Caco-2 (cell line): ENCODE measurements at regions not wholly inside any gene's neighbourhood (a gene's known extent, or its start where the extent isn't known, plus 50 kb on each side); places are given as distances from the start of the nearest gene placed in this dataset.
"Not testable (repeated sequence)": the region's sequence is repeated elsewhere in the genome, so short reads cannot be mapped to it uniquely, and the experiment has no call there.

Source experiments
- BruUV-seq: library from RNA; stranded (reverse); fragments of 400-500 nt; replicated peaks from 2 replicates; lab custom pipeline; 2021; lab: Mats Ljungman, UMichigan
- CTCF ChIA-PET: fragments of 300-600 bp; sonication (Branson Sonifier 250); formaldehyde crosslinking; loops from one replicate; lab custom pipeline; 2022; ENCODE audit warnings: antibody characterized with exemption; lab: Charles Lee
- POLR2A ChIA-PET: fragments of 300-600 bp; sonication (Branson Sonifier 250); formaldehyde crosslinking; loops from one replicate; lab custom pipeline; 2022; ENCODE audit warnings: antibody characterized with exemption; lab: Charles Lee
- DNase-seq, 2 experiments: peaks; one replicate each; pipeline versions ENCODE4 v3.0.0 to v3.0.0-alpha.2; 2020 to 2022
- H3K27me3 ChIP-seq: replicated peaks from 2 replicates; pipeline ENCODE4 v1.6.0; 2011; ENCODE audit warnings: low read length; ENCODE audit not compliant: control insufficient read depth, insufficient read depth
- H3K36me3 ChIP-seq: 2 replicates; pipeline ENCODE4 v1.5.1; 2011; ENCODE audit warnings: low read length; ENCODE audit not compliant: control insufficient read depth, insufficient read depth
- H3K4me1 ChIP-seq: fragments of 250-450 bp; sonication (Bioruptor Pico); 2 replicates; pipeline ENCODE4 v1.5.1; 2020; ENCODE audit warnings: mild to moderate bottlenecking
- H3K4me3 ChIP-seq: 2 replicates; pipeline ENCODE4 v1.5.1; 2011; ENCODE audit warnings: low read depth, mild to moderate bottlenecking, control low read depth, low read length
- H3K9me3 ChIP-seq: fragments of 250-450 bp; sonication (Bioruptor Pico); 2 replicates; pipeline ENCODE4 v1.5.1; 2020; ENCODE audit warnings: mild to moderate bottlenecking, moderate library complexity
- H3K27ac Mint-ChIP-seq: one replicate; pipeline ENCODE4 v1.8.0; 2022; ENCODE audit warnings: mixed read lengths; ENCODE audit not compliant: unreplicated experiment
- H3K27me3 Mint-ChIP-seq: one replicate; pipeline ENCODE4 v1.8.0; 2022; ENCODE audit warnings: mixed read lengths; ENCODE audit not compliant: insufficient read depth, unreplicated experiment
- H3K36me3 Mint-ChIP-seq: one replicate; pipeline ENCODE4 v1.8.0; 2022; ENCODE audit warnings: mild to moderate bottlenecking, mixed read lengths; ENCODE audit not compliant: insufficient read depth, unreplicated experiment
- H3K4me1 Mint-ChIP-seq: one replicate; pipeline ENCODE4 v1.8.0; 2022; ENCODE audit warnings: low read depth, mixed read lengths; ENCODE audit not compliant: unreplicated experiment
- H3K4me3 Mint-ChIP-seq: one replicate; pipeline ENCODE4 v1.8.0; 2022; ENCODE audit warnings: mild to moderate bottlenecking, moderate library complexity, mixed read lengths; ENCODE audit not compliant: unreplicated experiment
- H3K9me3 Mint-ChIP-seq: one replicate; pipeline ENCODE4 v1.8.0; 2022; ENCODE audit warnings: mixed read lengths; ENCODE audit not compliant: unreplicated experiment
- intact Hi-C: fragments of 100-400 bp; cut with micrococcal nuclease; formaldehyde crosslinking; loops from one replicate; pipeline ENCODE4 v1.10.0; 2022; ENCODE audit not compliant: unreplicated experiment

GRCh38 chr21:8229366-8230150 lies 2291.8 kb upstream of the TPTE start:
- H3K36me3 Mint-ChIP-seq, H3K4me1 ChIP-seq, H3K4me3 ChIP-seq, H3K9me3 ChIP-seq, DNase-seq, CTCF ChIA-PET, H3K4me3 Mint-ChIP-seq, H3K27ac Mint-ChIP-seq, POLR2A ChIA-PET, BruUV-seq, H3K27me3 ChIP-seq, intact Hi-C loops, H3K36me3 ChIP-seq, H3K4me1 Mint-ChIP-seq, H3K27me3 Mint-ChIP-seq: not testable (repeated sequence)
- peaks cover 20% of the 10 kb centered on the region for H3K9me3 Mint-ChIP-seq

DNA sequence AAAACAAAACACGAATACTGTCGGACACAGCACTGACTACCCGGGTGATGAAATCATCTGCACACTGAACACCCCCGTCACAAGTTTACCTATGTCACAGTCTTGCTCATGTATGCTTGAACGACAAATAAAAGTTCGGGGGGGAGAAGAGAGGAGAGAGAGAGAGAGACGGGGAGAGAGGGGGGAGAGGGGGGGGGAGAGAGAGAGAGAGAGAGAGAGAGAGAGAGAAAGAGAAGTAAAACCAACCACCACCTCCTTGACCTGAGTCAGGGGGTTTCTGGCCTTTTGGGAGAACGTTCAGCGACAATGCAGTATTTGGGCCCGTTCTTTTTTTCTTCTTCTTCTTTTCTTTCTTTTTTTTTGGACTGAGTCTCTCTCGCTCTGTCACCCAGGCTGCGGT lies 2290.1 kb upstream of the TPTE start:
- H3K4me1 Mint-ChIP-seq, H3K27me3 Mint-ChIP-seq, H3K27ac Mint-ChIP-seq, DNase-seq, BruUV-seq, H3K36me3 Mint-ChIP-seq, H3K4me3 Mint-ChIP-seq, H3K36me3 ChIP-seq, H3K4me1 ChIP-seq, H3K4me3 ChIP-seq, H3K27me3 ChIP-seq, intact Hi-C loops, POLR2A ChIA-PET, H3K9me3 ChIP-seq, CTCF ChIA-PET: not testable (repeated sequence)
- H3K9me3 Mint-ChIP-seq, result peaks cover 20% of the 10 kb centered on the region

DNA sequence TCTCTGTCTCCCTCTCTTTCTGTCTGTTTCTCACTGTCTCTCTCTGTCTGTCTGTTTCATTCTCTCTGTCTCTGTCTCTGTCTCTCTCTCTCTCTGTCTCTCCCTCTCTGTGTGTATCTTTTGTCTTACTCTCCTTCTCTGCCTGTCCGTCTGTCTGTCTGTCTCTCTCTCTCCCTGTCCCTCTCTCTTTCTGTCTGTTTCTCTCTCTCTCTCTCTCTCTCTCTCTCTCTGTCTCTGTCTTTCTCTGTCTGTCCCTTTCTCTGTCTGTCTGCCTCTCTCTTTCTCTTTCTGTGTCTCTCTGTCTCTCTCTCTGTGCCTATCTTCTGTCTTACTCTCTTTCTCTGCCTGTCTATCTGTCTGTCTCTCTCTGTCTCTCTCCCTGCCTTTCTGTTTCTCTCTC lies 2288.4 kb upstream of the TPTE start:
- H3K4me1 Mint-ChIP-seq, H3K36me3 ChIP-seq, H3K4me3 Mint-ChIP-seq, intact Hi-C loops, H3K27me3 ChIP-seq, H3K36me3 Mint-ChIP-seq, H3K9me3 ChIP-seq, BruUV-seq, POLR2A ChIA-PET, H3K4me3 ChIP-seq, CTCF ChIA-PET, H3K27ac Mint-ChIP-seq, H3K27me3 Mint-ChIP-seq, H3K4me1 ChIP-seq: not testable (repeated sequence)
- H3K9me3 Mint-ChIP-seq, result peaks cover 20% of the 10 kb centered on the region
- DNase-seq, result peak in 1 of 2 experiments; percentile 36

- DNase-seq, result peak in 1 of 2 experiments; percentile 52
- H3K4me3 ChIP-seq, H3K27me3 Mint-ChIP-seq, H3K9me3 ChIP-seq, BruUV-seq, H3K36me3 ChIP-seq, H3K27me3 ChIP-seq, H3K27ac Mint-ChIP-seq, intact Hi-C loops, H3K4me1 Mint-ChIP-seq, CTCF ChIA-PET, H3K36me3 Mint-ChIP-seq, POLR2A ChIA-PET, H3K4me3 Mint-ChIP-seq, H3K4me1 ChIP-seq: not testable (repeated sequence)
- H3K9me3 Mint-ChIP-seq, result peaks cover 10% of the 10 kb centered on the region
Measured at GRCh38 chr21:8234059-8234458, 2287.3 kb upstream of the TPTE start.

DNA sequence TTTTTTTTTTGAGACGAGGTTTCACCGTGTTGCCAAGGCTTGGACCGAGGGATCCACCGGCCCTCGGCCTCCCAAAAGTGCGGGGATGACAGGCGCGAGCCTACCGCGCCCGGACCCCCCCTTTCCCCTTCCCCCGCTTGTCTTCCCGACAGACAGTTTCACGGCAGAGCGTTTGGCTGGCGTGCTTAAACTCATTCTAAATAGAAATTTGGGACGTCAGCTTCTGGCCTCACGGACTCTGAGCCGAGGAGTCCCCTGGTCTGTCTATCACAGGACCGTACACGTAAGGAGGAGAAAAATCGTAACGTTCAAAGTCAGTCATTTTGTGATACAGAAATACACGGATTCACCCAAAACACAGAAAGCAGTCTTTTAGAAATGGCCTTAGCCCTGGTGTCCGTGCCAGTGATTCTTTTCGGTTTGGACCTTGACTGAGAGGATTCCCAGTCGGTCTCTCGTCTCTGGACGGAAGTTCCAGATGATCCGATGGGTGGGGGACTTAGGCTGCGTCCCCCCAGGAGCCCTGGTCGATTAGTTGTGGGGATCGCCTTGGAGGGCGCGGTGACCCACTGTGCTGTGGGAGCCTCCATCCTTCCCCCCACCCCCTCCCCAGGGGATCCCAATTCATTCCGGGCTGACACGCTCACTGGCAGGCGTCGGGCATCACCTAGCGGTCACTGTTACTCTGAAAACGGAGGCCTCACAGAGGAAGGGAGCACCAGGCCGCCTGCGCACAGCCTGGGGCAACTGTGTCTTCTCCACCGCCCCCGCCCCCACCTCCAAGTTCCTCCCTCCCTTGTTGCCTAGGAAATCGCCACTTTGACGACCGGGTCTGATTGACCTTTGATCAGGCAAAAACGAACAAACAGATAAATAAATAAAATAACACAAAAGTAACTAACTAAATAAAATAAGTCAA lies 2276.4 kb upstream of the TPTE start:
- CTCF ChIA-PET, H3K27me3 ChIP-seq, H3K4me1 ChIP-seq, H3K27ac Mint-ChIP-seq, DNase-seq, POLR2A ChIA-PET, BruUV-seq, H3K9me3 ChIP-seq, H3K36me3 Mint-ChIP-seq, H3K36me3 ChIP-seq, H3K4me3 ChIP-seq, H3K9me3 Mint-ChIP-seq, H3K4me3 Mint-ChIP-seq, H3K27me3 Mint-ChIP-seq, H3K4me1 Mint-ChIP-seq, intact Hi-C loops: not testable (repeated sequence)

DNA sequence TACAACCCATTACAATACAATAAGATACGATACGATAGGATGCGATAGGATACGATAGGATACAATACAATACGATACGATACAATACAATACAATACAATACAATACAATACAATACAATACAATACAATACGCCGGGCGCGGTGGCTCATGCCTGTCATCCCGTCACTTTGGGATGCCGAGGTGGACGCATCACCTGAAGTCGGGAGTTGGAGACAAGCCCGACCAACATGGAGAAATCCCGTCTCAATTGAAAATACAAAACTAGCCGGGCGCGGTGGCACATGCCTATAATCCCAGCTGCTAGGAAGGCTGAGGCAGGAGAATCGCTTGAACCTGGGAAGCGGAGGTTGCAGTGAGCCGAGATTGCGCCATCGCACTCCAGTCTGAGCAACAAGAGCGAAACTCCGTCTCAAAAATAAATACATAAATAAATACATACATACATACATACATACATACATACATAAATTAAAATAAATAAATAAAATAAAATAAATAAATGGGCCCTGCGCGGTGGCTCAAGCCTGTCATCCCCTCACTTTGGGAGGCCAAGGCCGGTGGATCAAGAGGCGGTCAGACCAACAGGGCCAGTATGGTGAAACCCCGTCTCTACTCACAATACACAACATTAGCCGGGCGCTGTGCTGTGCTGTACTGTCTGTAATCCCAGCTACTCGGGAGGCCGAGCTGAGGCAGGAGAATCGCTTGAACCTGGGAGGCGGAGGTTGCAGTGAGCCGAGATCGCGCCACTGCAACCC lies 2275.6 kb upstream of the TPTE start:
- BruUV-seq, H3K27ac Mint-ChIP-seq, H3K27me3 ChIP-seq, H3K36me3 ChIP-seq, H3K9me3 Mint-ChIP-seq, H3K27me3 Mint-ChIP-seq, H3K36me3 Mint-ChIP-seq, H3K4me1 Mint-ChIP-seq, H3K9me3 ChIP-seq, H3K4me1 ChIP-seq, POLR2A ChIA-PET, H3K4me3 Mint-ChIP-seq, H3K4me3 ChIP-seq, CTCF ChIA-PET, intact Hi-C loops, DNase-seq: not testable (repeated sequence)
